GM23248 (cell line): ENCODE measurements at regions not wholly inside any gene's neighbourhood (a gene's known extent, or its start where the extent isn't known, plus 50 kb on each side); places are given as distances from the start of the nearest gene placed in this dataset.

Experiments used
- EZH2 ChIP-seq: fragments of 200-600 bp; sonication (generic); IDR thresholded peaks from 2 replicates; pipeline ENCODE4 v1.6.1; 2018; ENCODE audit warnings: antibody characterized with exemption, mild to moderate bottlenecking; ENCODE audit not compliant: insufficient read depth, poor library complexity, severe bottlenecking
- EZH2phosphoT487 ChIP-seq: fragments of 200-600 bp; sonication (generic); IDR thresholded peaks from 2 replicates; pipeline ENCODE4 v1.6.1; 2018; ENCODE audit warnings: antibody characterized with exemption, moderate library complexity, mild to moderate bottlenecking, low read depth; ENCODE audit not compliant: insufficient read depth

GRCh38 chr6:84432619-84433018, 205.2 kb upstream of the CEP162 start:
- TF ChIP-seq EZH2, result no peak
- TF ChIP-seq EZH2phosphoT487, result no peak
